A549 (cell line): ENCODE measurements at regions not wholly inside any gene's neighbourhood (a gene's known extent, or its start where the extent isn't known, plus 50 kb on each side); places are given as distances from the start of the nearest gene placed in this dataset.

Experiments
- ATAC-seq, 2 experiments: fragments of 200-7000 bp in 1 of 2; fragments of >200 bp in 1 of 2; cut with Nextera tagmentation in 1 of 2; cut with Tn5 transposase in 1 of 2; 3 replicates each; pipeline versions ENCODE4 v1.8.0 to v1.9.1; 2018 to 2020; ENCODE audit warnings: mild to moderate bottlenecking in 1 of 2, moderate library complexity in 1 of 2
- CTCF ChIA-PET: fragments of 300-600 bp; sonication (Branson Sonifier 250); formaldehyde crosslinking; extraction: SDS; loops from one replicate; lab custom pipeline; 2021; ENCODE audit warnings: antibody characterized with exemption, inconsistent platforms; lab: Yijun Ruan, JAX
- POLR2A ChIA-PET: fragments of 350-600 bp; formaldehyde crosslinking; extraction: SDS; loops from one replicate; lab custom pipeline; 2021; ENCODE audit warnings: antibody characterized with exemption, inconsistent platforms; lab: Yijun Ruan, JAX
- DNase-seq, 2 experiments: peaks; one replicate each; pipeline versions ENCODE4 v3.0.0 to v3.0.0-alpha.2; 2011 to 2016; ENCODE audit warnings: low read depth in 1 of 2, low spot score in 1 of 2
- FAIRE-seq: peaks from 2 replicates; lab custom pipeline; 2011; peaks lifted over from hg19 to GRCh38; lab: Jason Lieb, UNC
- H3K27ac ChIP-seq, 2 experiments: fragments of >200 bp; sonication (Bioruptor Twin); formaldehyde crosslinking; 3 replicates each; pipeline ENCODE4 v1.5.1; 2016 to 2017
- H3K4me1 ChIP-seq: fragments of >200 bp; sonication (Bioruptor Twin); formaldehyde crosslinking; 3 replicates; pipeline ENCODE4 v1.6.1; 2016
- H3K4me2 ChIP-seq: fragments of >200 bp; sonication (Bioruptor Twin); formaldehyde crosslinking; 3 replicates; pipeline ENCODE4 v1.6.1; 2016
- H3K4me3 ChIP-seq: fragments of >200 bp; sonication (Bioruptor Twin); formaldehyde crosslinking; 3 replicates; pipeline ENCODE4 v1.5.1; 2016
- H3K9me3 ChIP-seq: fragments of >200 bp; sonication (Bioruptor Twin); formaldehyde crosslinking; 3 replicates; pipeline ENCODE4 v1.6.1; 2016
- BHLHE40 ChIP-seq: IDR thresholded peaks from 2 replicates; pipeline ENCODE4 v1.6.1; 2012; ENCODE audit warnings: low read depth, low read length, inconsistent platforms
- CHD2 ChIP-seq: fragments of 150-350 bp; IDR thresholded peaks from 2 replicates; pipeline ENCODE4 v1.6.1; 2014; ENCODE audit warnings: low read length; ENCODE audit not compliant: partially characterized antibody
- CTCF ChIP-seq: fragments of >200 bp; sonication (Bioruptor Twin); formaldehyde crosslinking; IDR thresholded peaks from 3 replicates; pipeline ENCODE4 v1.5.1; 2016
- ELK1 ChIP-seq: fragments of 150-350 bp; IDR thresholded peaks from 2 replicates; pipeline ENCODE4 v1.6.1; 2014; ENCODE audit warnings: low read depth, mild to moderate bottlenecking, low read length
- ESRRA ChIP-seq: fragments of 150-350 bp; IDR thresholded peaks from 2 replicates; pipeline ENCODE4 v1.6.1; 2014; ENCODE audit warnings: mild to moderate bottlenecking, low read length, borderline replicate concordance
- FOSL2 ChIP-seq, 2 experiments: fragments of 450-650 bp in 1 of 2; fragments of >200 bp in 1 of 2; sonication (Bioruptor Twin) in 1 of 2; formaldehyde crosslinking; IDR thresholded peaks; 2 replicates each; pipeline versions ENCODE4 v1.5.0 to v1.6.1; 2016 to 2020; ENCODE audit warnings: mild to moderate bottlenecking in 1 of 2, moderate library complexity in 1 of 2
- FOXS1 ChIP-seq: fragments of 250-450 bp; sonication (Bioruptor Pico); IDR thresholded peaks from 2 replicates; pipeline ENCODE4 v1.5.0; 2020; ENCODE audit warnings: mild to moderate bottlenecking, moderate library complexity
- HEYL ChIP-seq: fragments of 250-450 bp; sonication (Bioruptor Pico); IDR thresholded peaks from 2 replicates; pipeline ENCODE4 v1.8.0; 2021; ENCODE audit warnings: mild to moderate bottlenecking, moderate library complexity
- HOXA7 ChIP-seq: fragments of 250-450 bp; sonication (Bioruptor Pico); IDR thresholded peaks from 2 replicates; pipeline ENCODE4 v1.5.0; 2020; ENCODE audit warnings: mild to moderate bottlenecking, moderate library complexity
- HOXB13 ChIP-seq: fragments of 250-450 bp; sonication (Bioruptor Pico); IDR thresholded peaks from 2 replicates; pipeline ENCODE4 v1.5.0; 2020; ENCODE audit warnings: low read depth, mild to moderate bottlenecking, moderate library complexity
- JUNB ChIP-seq: fragments of >200 bp; sonication (Bioruptor Twin); formaldehyde crosslinking; IDR thresholded peaks from 2 replicates; pipeline ENCODE4 v1.6.1; 2016
- KDM1A ChIP-seq: fragments of 200-600 bp; sonication (generic); IDR thresholded peaks from 2 replicates; pipeline ENCODE4 v1.6.1; 2016; ENCODE audit warnings: low read depth, mild to moderate bottlenecking
- KDM5A ChIP-seq: fragments of 200-600 bp; sonication (generic); IDR thresholded peaks from 2 replicates; pipeline ENCODE4 v1.6.1; 2016; ENCODE audit warnings: antibody characterized with exemption, mild to moderate bottlenecking
- MAZ ChIP-seq: fragments of 150-350 bp; IDR thresholded peaks from 2 replicates; pipeline ENCODE4 v1.6.1; 2014; ENCODE audit warnings: antibody characterized with exemption, low read depth, low read length, borderline replicate concordance
- NFE2L2 ChIP-seq: fragments of 150-350 bp; conservative IDR thresholded peaks from 2 replicates; pipeline ENCODE4 v1.6.1; 2014; ENCODE audit warnings: low read length
- PHF8 ChIP-seq: fragments of 200-600 bp; sonication (generic); IDR thresholded peaks from 2 replicates; pipeline ENCODE4 v1.6.1; 2016; ENCODE audit warnings: low read depth, mild to moderate bottlenecking, antibody characterized with exemption, moderate library complexity, borderline replicate concordance
- RCOR1 ChIP-seq: fragments of 150-350 bp; IDR thresholded peaks from 2 replicates; pipeline ENCODE4 v1.6.1; 2014; ENCODE audit warnings: antibody characterized with exemption, low read length, low read depth
- SMC3 ChIP-seq: fragments of >200 bp; sonication (Bioruptor Twin); formaldehyde crosslinking; IDR thresholded peaks from 3 replicates; pipeline ENCODE4 v1.6.1; 2018; ENCODE audit warnings: inconsistent platforms
- TP53 ChIP-seq: fragments of 250-450 bp; sonication (Bioruptor Pico); IDR thresholded peaks from 2 replicates; pipeline ENCODE4 v1.5.0; 2021; ENCODE audit warnings: mild to moderate bottlenecking, moderate library complexity
- USF2 ChIP-seq: fragments of 450-650 bp; IDR thresholded peaks from 2 replicates; pipeline ENCODE4 v1.6.1; 2014; ENCODE audit warnings: antibody characterized with exemption
- ZC3H11A ChIP-seq: fragments of 450-650 bp; IDR thresholded peaks from 2 replicates; pipeline ENCODE4 v1.6.1; 2014; ENCODE audit warnings: antibody characterized with exemption, mild to moderate bottlenecking
- ZFP36 ChIP-seq: fragments of 450-650 bp; IDR thresholded peaks from 2 replicates; pipeline ENCODE4 v1.6.1; 2014; ENCODE audit warnings: borderline replicate concordance; ENCODE audit not compliant: partially characterized antibody
- WGBS: methylation state at CpG from one replicate; pipeline ENCODE4 v1.1.6; 2017; ENCODE audit errors: missing lambda C conversion rate; 5-methylcytosine and 5-hydroxymethylcytosine counted together
- TF ChIP-seq, protein P1 (sequence below): IDR thresholded peaks from 2 replicates; pipeline ENCODE4 v1.6.1; 2012
- TF ChIP-seq, protein P2 (sequence below): fragments of 250-450 bp; sonication (Bioruptor Pico); IDR thresholded peaks from 2 replicates; pipeline ENCODE4 v1.5.0; 2021; ENCODE audit warnings: mild to moderate bottlenecking, moderate library complexity, borderline replicate concordance
- TF ChIP-seq, protein P3 (sequence below): IDR thresholded peaks from 2 replicates; pipeline ENCODE4 v1.6.1; 2012

- FAIRE-seq: no peak
- Histone ChIP-seq H3K4me3 (no peak overlapping the region), H3K27ac (no peak overlapping the region), H3K4me2 (no peak overlapping the region), H3K4me1 (no peaks in the 10 kb centered on the region), H3K9me3 (no peaks in the 10 kb centered on the region)
- ATAC-seq: no peak
- DNase-seq: no peak
- ChIA-PET POLR2A (no interaction called here), CTCF (no interaction called here)
- WGBS: 8% methylated on average over 15 of the region's 16 CpGs
- TF ChIP-seq ZC3H11A (no peak), KDM1A (no peak), JUNB (no peak), TP53 (CRISPR knock-in tag) (no peak), PHF8 (no peak), HEYL (CRISPR knock-in tag) (no peak), FOXS1 (no peak), ELK1 (no peak)
- TF ChIP-seq, protein P1, sequence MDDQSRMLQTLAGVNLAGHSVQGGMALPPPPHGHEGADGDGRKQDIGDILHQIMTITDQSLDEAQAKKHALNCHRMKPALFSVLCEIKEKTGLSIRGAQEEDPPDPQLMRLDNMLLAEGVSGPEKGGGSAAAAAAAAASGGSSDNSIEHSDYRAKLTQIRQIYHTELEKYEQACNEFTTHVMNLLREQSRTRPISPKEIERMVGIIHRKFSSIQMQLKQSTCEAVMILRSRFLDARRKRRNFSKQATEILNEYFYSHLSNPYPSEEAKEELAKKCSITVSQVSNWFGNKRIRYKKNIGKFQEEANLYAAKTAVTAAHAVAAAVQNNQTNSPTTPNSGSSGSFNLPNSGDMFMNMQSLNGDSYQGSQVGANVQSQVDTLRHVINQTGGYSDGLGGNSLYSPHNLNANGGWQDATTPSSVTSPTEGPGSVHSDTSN: no peak
Measured at GRCh38 chr18:77876319-77876865, 626.7 kb downstream of the GALR1 start.

DNA sequence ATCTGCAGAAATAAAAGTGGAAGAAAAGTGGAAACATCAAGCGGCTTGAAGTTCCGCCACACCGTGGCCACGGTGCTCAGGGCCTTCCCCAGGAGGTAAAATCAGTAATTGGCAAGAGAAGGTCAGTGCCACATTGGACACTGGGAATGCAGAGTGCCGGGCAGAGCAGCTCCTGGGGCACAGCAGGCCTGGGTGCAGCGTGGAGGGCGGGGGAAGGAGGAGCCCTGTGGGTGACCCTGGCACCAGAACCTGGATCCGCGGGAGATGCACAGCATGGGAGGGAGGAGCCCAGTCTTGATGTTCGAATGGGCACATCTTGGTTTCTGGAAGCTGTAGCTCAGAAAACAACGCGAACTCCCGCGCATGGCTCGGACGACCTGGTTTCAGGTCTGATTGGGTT lies 630.2 kb downstream of the GALR1 start:
- H3K9me3 ChIP-seq: no peaks in the 10 kb centered on the region
- H3K27ac ChIP-seq: no peak overlapping the region
- no peak overlapping the region for H3K4me3 ChIP-seq
- TF ChIP-seq CHD2: no peak
- TF ChIP-seq NFE2L2: no peak
- TF ChIP-seq, protein P2, sequence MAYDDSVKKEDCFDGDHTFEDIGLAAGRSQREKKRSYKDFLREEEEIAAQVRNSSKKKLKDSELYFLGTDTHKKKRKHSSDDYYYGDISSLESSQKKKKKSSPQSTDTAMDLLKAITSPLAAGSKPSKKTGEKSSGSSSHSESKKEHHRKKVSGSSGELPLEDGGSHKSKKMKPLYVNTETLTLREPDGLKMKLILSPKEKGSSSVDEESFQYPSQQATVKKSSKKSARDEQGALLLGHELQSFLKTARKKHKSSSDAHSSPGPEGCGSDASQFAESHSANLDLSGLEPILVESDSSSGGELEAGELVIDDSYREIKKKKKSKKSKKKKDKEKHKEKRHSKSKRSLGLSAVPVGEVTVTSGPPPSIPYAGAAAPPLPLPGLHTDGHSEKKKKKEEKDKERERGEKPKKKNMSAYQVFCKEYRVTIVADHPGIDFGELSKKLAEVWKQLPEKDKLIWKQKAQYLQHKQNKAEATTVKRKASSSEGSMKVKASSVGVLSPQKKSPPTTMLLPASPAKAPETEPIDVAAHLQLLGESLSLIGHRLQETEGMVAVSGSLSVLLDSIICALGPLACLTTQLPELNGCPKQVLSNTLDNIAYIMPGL (CRISPR knock-in tag): no peak
- TF ChIP-seq HOXB13 (CRISPR knock-in tag): no peak
- TF ChIP-seq, protein P3, sequence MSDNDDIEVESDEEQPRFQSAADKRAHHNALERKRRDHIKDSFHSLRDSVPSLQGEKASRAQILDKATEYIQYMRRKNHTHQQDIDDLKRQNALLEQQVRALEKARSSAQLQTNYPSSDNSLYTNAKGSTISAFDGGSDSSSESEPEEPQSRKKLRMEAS: no peak
- TF ChIP-seq KDM1A: no peak
- TF ChIP-seq HOXA7 (CRISPR knock-in tag): no peak
- no peak for TF ChIP-seq RCOR1
- TF ChIP-seq BHLHE40: no peak
- TF ChIP-seq KDM5A: no peak
- no peak for TF ChIP-seq MAZ
- no peak for TF ChIP-seq ESRRA
- no peak for TF ChIP-seq FOXS1
- no peak for TF ChIP-seq CTCF
- TF ChIP-seq FOSL2 (IDR thresholded peaks at IDR 0.05): no peak
- no peak for TF ChIP-seq FOSL2 (CRISPR knock-in tag; IDR thresholded peaks at IDR 0.05)
- TF ChIP-seq USF2: no peak
- TF ChIP-seq ZFP36: no peak
- TF ChIP-seq SMC3: no peak
- no peak for TF ChIP-seq ZC3H11A
- no peak for FAIRE-seq
- DNase-seq: no peak
- ChIA-PET CTCF (no interaction called here), POLR2A (no interaction called here)
- no peaks in the 10 kb centered on the region for H3K4me1 ChIP-seq
- ATAC-seq: no peak
- H3K4me2 ChIP-seq: no peak overlapping the region
- WGBS: 51% methylated on average over 15 of the region's 16 CpGs
